HG03571 (cell line): ENCODE measurements at regions not wholly inside any gene's neighbourhood (a gene's known extent, or its start where the extent isn't known, plus 50 kb on each side); places are given as distances from the start of the nearest gene placed in this dataset.

Experiments
- ATAC-seq: cut with Tn5 transposase; IDR thresholded peaks from one replicate; pipeline ENCODE4 v1.9.1; 2021; ENCODE audit not compliant: unreplicated experiment

GRCh38 chr18:26621161-26622026 lies 73.0 kb upstream of the KCTD1 start:
- ATAC-seq = no peak

GRCh38 chr18:26619350-26619749 lies 71.0 kb upstream of the KCTD1 start:
- ATAC-seq = no peak

GRCh38 chr18:26618135-26618534 lies 69.8 kb upstream of the KCTD1 start:
- no peak for ATAC-seq

- no peak for ATAC-seq
These were observed 68.8 kb upstream of the KCTD1 start for GRCh38 chr18:26617151-26617554.

- ATAC-seq = no peak
These were observed 66.0 kb upstream of the KCTD1 start for GRCh38 chr18:26614374-26614773.
